Hepatocyte (in vitro differentiated cells): ENCODE measurements at regions not wholly inside any gene's neighbourhood (a gene's known extent, or its start where the extent isn't known, plus 50 kb on each side); places are given as distances from the start of the nearest gene placed in this dataset.

ENCODE experiments used
- DNase-seq: peaks from one replicate; pipeline ENCODE4 v3.0.0-alpha.2; 2016; ENCODE audit warnings: low spot score
- H2AFZ ChIP-seq: fragments of 200-600 bp; sonication (generic); 2 replicates; pipeline ENCODE4 v1.6.0; 2016; ENCODE audit warnings: antibody characterized with exemption, mild to moderate bottlenecking
- H3K27ac ChIP-seq: fragments of 200-600 bp; sonication (generic); 2 replicates; pipeline ENCODE4 v1.5.1; 2016; ENCODE audit warnings: mild to moderate bottlenecking
- H3K27me3 ChIP-seq: fragments of 200-600 bp; sonication (generic); 2 replicates; pipeline ENCODE4 v1.6.1; 2016
- H3K36me3 ChIP-seq: fragments of 200-600 bp; sonication (generic); replicated peaks from 2 replicates; pipeline ENCODE4 v1.5.1; 2016; ENCODE audit warnings: low read depth; ENCODE audit not compliant: insufficient read depth
- H3K4me1 ChIP-seq: fragments of 200-600 bp; sonication (generic); 2 replicates; pipeline ENCODE4 v1.5.1; 2016; ENCODE audit warnings: mild to moderate bottlenecking, moderate library complexity; ENCODE audit not compliant: insufficient read depth
- H3K4me2 ChIP-seq: fragments of 200-600 bp; sonication (generic); 2 replicates; pipeline ENCODE4 v1.6.0; 2016
- H3K4me3 ChIP-seq: fragments of 200-600 bp; sonication (generic); 2 replicates; pipeline ENCODE4 v1.5.1; 2016; ENCODE audit warnings: mild to moderate bottlenecking
- H3K79me2 ChIP-seq: fragments of 200-600 bp; sonication (generic); 2 replicates; pipeline ENCODE4 v1.6.0; 2017; ENCODE audit warnings: mild to moderate bottlenecking
- H3K9me2 ChIP-seq: fragments of 200-600 bp; sonication (generic); replicated peaks from 2 replicates; pipeline ENCODE4 v1.6.0; 2017; ENCODE audit warnings: mild to moderate bottlenecking; ENCODE audit not compliant: insufficient read depth
- H3K9me3 ChIP-seq: fragments of 200-600 bp; sonication (generic); 2 replicates; pipeline ENCODE4 v1.5.1; 2016; ENCODE audit warnings: low read depth, mild to moderate bottlenecking
- H4K20me1 ChIP-seq: fragments of 200-600 bp; sonication (generic); 2 replicates; pipeline ENCODE4 v1.6.0; 2016; ENCODE audit warnings: mild to moderate bottlenecking; ENCODE audit not compliant: insufficient read depth, poor library complexity, severe bottlenecking
- EZH2 ChIP-seq: fragments of 200-600 bp; sonication (generic); IDR thresholded peaks from 2 replicates; pipeline ENCODE4 v1.6.1; 2016; ENCODE audit warnings: antibody characterized with exemption, mild to moderate bottlenecking, borderline replicate concordance
- EZH2phosphoT487 ChIP-seq: fragments of 200-600 bp; sonication (generic); IDR thresholded peaks from one replicate; pipeline ENCODE4 v1.6.1; 2018; ENCODE audit warnings: antibody characterized with exemption, mild to moderate bottlenecking, low read depth, moderate library complexity; ENCODE audit not compliant: unreplicated experiment, severe bottlenecking
- WGBS: methylation state at CpG from one replicate; pipeline ENCODE4 v1.1.6; 2016; ENCODE audit warnings: low lambda C conversion rate; ENCODE audit errors: missing lambda C conversion rate; 5-methylcytosine and 5-hydroxymethylcytosine counted together
- TF ChIP-seq, protein P1 (sequence below): fragments of 200-600 bp; sonication (generic); IDR thresholded peaks from 2 replicates; pipeline ENCODE4 v1.5.1; 2016; ENCODE audit warnings: antibody characterized with exemption, mild to moderate bottlenecking; ENCODE audit not compliant: poor library complexity

DNA sequence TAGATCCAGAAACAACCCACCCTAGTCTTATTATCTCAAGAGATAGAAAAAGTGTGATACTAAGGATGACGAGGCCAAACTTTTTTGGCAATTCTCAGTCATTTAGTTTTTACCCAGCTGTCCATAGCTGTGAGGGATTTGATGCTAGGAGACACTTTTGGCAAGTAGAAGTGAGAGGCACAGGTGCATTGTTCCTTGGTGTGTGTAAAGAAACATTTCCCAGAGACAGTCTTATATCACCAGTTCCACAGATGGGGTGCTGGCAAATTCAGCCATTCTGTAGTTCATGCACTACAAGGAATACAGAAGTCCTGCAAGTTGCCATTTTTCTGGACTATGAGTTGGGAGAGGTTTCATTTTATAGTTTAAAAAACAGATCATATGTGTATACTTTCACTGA lies 403.3 kb upstream of the GHITM start:
- TF ChIP-seq EZH2: no peak
- no peak for TF ChIP-seq EZH2phosphoT487
- TF ChIP-seq, protein P1, sequence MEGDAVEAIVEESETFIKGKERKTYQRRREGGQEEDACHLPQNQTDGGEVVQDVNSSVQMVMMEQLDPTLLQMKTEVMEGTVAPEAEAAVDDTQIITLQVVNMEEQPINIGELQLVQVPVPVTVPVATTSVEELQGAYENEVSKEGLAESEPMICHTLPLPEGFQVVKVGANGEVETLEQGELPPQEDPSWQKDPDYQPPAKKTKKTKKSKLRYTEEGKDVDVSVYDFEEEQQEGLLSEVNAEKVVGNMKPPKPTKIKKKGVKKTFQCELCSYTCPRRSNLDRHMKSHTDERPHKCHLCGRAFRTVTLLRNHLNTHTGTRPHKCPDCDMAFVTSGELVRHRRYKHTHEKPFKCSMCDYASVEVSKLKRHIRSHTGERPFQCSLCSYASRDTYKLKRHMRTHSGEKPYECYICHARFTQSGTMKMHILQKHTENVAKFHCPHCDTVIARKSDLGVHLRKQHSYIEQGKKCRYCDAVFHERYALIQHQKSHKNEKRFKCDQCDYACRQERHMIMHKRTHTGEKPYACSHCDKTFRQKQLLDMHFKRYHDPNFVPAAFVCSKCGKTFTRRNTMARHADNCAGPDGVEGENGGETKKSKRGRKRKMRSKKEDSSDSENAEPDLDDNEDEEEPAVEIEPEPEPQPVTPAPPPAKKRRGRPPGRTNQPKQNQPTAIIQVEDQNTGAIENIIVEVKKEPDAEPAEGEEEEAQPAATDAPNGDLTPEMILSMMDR: no peak
- Histone ChIP-seq H3K36me3 (no peaks in the 10 kb centered on the region), H2AFZ (no peak overlapping the region), H3K9me2 (no peaks in the 10 kb centered on the region), H3K4me1 (no peaks in the 10 kb centered on the region), H3K9me3 (peaks cover 2% of the 10 kb centered on the region), H3K4me3 (no peak overlapping the region), H3K4me2 (no peak overlapping the region), H3K27me3 (no peaks in the 10 kb centered on the region), H3K79me2 (no peaks in the 10 kb centered on the region), H3K27ac (no peak overlapping the region), H4K20me1 (no peaks in the 10 kb centered on the region)
- 68% methylated on average over 1 of the region's 1 CpG for WGBS
- DNase-seq: no peak

DNA sequence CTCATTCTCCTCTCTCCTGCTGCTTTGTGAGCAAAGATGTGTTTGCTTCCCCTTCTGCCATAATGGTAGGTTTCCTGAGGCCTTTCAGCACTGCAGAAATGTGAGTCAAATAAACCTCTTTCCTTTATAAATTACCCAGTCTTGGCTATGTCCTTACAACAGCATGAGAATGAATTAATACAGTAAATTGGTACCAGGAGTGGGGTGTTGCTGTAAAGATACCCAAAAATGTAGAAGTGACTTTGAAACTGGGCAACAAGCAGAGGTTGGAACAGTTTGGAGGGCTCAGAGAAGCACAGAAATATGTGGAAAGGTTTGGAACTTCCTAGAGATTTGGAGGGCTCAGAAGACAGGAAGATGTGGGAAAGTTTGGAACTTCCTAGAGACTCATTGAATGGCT lies 388.7 kb upstream of the GHITM start:
- Histone ChIP-seq H2AFZ (no peak overlapping the region), H3K9me3 (peaks cover 4% of the 10 kb centered on the region), H3K79me2 (no peaks in the 10 kb centered on the region), H3K4me2 (no peak overlapping the region), H3K4me3 (no peak overlapping the region), H3K27me3 (no peaks in the 10 kb centered on the region), H3K36me3 (no peaks in the 10 kb centered on the region), H4K20me1 (no peaks in the 10 kb centered on the region), H3K4me1 (no peaks in the 10 kb centered on the region), H3K27ac (no peak overlapping the region), H3K9me2 (no peaks in the 10 kb centered on the region)
- TF ChIP-seq EZH2phosphoT487 (no peak), EZH2 (no peak)
- TF ChIP-seq, protein P1: no peak
- DNase-seq: no peak

DNA sequence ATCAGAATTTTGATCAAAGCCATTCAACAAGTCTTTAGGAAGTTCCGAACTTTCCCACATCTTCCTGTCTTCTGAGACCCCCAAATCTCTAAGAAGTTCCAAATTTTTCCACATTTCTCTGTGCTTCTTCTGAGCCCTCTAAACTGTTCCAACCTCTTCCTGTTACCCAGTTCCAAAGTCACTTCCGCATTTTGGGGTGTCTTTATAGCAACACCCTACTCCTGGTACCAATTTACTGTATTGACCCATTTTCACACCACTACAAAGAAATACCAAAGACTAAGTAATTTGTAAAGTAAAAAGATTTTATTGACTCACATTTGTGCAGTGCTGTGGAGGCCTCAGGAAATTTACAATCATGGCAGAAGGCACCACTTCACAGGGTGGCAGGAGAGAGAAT lies 385.8 kb upstream of the GHITM start:
- Histone ChIP-seq H4K20me1 (no peaks in the 10 kb centered on the region), H3K27ac (no peak overlapping the region), H3K36me3 (no peaks in the 10 kb centered on the region), H3K4me3 (no peak overlapping the region), H3K9me2 (no peaks in the 10 kb centered on the region), H3K79me2 (no peaks in the 10 kb centered on the region), H3K4me1 (no peaks in the 10 kb centered on the region), H2AFZ (no peak overlapping the region), H3K27me3 (no peaks in the 10 kb centered on the region), H3K9me3 (peaks cover 4% of the 10 kb centered on the region), H3K4me2 (no peak overlapping the region)
- DNase-seq: no peak
- WGBS: 92% methylated on average over 2 of the region's 2 CpGs
- no peak for TF ChIP-seq EZH2
- no peak for TF ChIP-seq EZH2phosphoT487
- TF ChIP-seq, protein P1: no peak

DNA sequence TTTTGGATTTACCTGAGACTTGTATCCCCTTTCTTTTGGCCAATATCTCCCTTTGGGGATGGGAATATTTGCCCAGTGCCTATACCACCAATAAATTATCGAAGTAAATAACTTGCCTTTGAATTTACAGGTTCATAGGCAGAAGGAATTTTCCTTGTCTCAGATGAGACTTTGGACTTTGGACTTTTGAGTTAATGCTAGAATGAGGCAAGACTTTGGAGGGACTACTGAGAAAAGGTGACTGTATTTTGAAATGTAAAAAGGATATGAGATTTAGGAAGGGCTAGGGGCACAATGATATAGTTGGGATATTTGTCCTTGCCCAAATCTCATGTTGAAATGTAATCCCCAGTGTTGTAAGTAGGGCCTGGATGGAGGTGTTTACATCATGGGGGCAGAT lies 384.5 kb upstream of the GHITM start:
- WGBS: 90% methylated on average over 1 of the region's 1 CpG
- Histone ChIP-seq H3K27ac (no peak overlapping the region), H3K79me2 (no peaks in the 10 kb centered on the region), H3K27me3 (no peaks in the 10 kb centered on the region), H3K9me2 (no peaks in the 10 kb centered on the region), H3K4me2 (no peak overlapping the region), H2AFZ (no peak overlapping the region), H4K20me1 (no peaks in the 10 kb centered on the region), H3K9me3 (peaks cover 4% of the 10 kb centered on the region), H3K4me1 (no peaks in the 10 kb centered on the region), H3K4me3 (no peak overlapping the region), H3K36me3 (no peaks in the 10 kb centered on the region)
- TF ChIP-seq, protein P1: no peak
- TF ChIP-seq EZH2 (no peak), EZH2phosphoT487 (no peak)
- DNase-seq: no peak
